ENCODE measurements at regions not wholly inside any gene's neighbourhood (a gene's known extent, or its start where the extent isn't known, plus 50 kb on each side); places are given as distances from the start of the nearest gene placed in this dataset.

DNA sequence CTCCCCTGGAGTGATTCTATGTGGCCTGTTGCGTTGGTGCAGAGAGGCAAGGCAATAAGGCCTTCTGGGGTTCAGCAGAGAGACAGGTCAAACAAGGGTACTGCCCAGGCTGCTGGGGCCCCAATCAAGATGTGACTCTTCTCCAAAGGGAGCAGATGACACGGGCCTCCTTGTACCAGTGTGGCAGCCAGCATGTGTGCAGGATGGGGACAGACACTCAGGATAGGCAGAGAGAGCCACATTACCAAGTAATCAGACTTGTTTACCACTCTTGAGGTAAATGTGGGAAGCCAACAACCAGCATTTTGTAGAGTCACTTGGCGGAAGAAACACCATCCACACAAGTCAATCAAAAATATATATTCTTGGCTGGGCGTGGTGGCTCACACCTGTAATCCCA lies 95.3 kb upstream of the DLG1 start:
- TF ChIP-seq, protein P1, sequence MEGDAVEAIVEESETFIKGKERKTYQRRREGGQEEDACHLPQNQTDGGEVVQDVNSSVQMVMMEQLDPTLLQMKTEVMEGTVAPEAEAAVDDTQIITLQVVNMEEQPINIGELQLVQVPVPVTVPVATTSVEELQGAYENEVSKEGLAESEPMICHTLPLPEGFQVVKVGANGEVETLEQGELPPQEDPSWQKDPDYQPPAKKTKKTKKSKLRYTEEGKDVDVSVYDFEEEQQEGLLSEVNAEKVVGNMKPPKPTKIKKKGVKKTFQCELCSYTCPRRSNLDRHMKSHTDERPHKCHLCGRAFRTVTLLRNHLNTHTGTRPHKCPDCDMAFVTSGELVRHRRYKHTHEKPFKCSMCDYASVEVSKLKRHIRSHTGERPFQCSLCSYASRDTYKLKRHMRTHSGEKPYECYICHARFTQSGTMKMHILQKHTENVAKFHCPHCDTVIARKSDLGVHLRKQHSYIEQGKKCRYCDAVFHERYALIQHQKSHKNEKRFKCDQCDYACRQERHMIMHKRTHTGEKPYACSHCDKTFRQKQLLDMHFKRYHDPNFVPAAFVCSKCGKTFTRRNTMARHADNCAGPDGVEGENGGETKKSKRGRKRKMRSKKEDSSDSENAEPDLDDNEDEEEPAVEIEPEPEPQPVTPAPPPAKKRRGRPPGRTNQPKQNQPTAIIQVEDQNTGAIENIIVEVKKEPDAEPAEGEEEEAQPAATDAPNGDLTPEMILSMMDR (IDR thresholded peaks at IDR 0.05), result no peak
- TF ChIP-seq CBFB (CRISPR knock-in tag; IDR thresholded peaks at IDR 0.05; ENCODE audit: low read depth), result no peak
